Activated CD4-positive, alpha-beta T cell treated with anti-CD3 and anti-CD28 coated beads, Interleukin-2, amount 10 ng/mL, durations not matched to agents 7 days and 5 days (primary cell): ENCODE measurements at regions not wholly inside any gene's neighbourhood (a gene's known extent, or its start where the extent isn't known, plus 50 kb on each side); places are given as distances from the start of the nearest gene placed in this dataset.
"Not testable (repeated sequence)": the region's sequence is repeated elsewhere in the genome, so short reads cannot be mapped to it uniquely, and the experiment has no call there.

Source experiments
- CTCF ChIA-PET: fragments of 350-600 bp; sonication (Branson Sonifier 250); formaldehyde crosslinking; loops from one replicate; lab custom pipeline; 2021; ENCODE audit warnings: antibody characterized with exemption; lab: Charles Lee
- POLR2A ChIA-PET: fragments of 350-600 bp; sonication (Branson Sonifier 250); formaldehyde crosslinking; loops from one replicate; lab custom pipeline; 2021; ENCODE audit warnings: antibody characterized with exemption; lab: Charles Lee
- DNase-seq: peaks from one replicate; pipeline ENCODE4 v3.0.0-alpha.2; 2020
- H3K27ac Mint-ChIP-seq: one replicate; pipeline ENCODE4 v1.8.0; 2021; ENCODE audit warnings: mild to moderate bottlenecking, moderate library complexity, mixed read lengths
- H3K27me3 Mint-ChIP-seq: one replicate; pipeline ENCODE4 v1.8.0; 2021; ENCODE audit warnings: mixed read lengths
- H3K36me3 Mint-ChIP-seq: one replicate; pipeline ENCODE4 v1.8.0; 2021; ENCODE audit warnings: low read depth, mixed read lengths
- H3K4me1 Mint-ChIP-seq: one replicate; pipeline ENCODE4 v1.8.0; 2021; ENCODE audit warnings: mixed read lengths
- H3K4me3 Mint-ChIP-seq: one replicate; pipeline ENCODE4 v1.8.0; 2021; ENCODE audit warnings: mild to moderate bottlenecking, moderate library complexity, mixed read lengths
- H3K9me3 Mint-ChIP-seq: one replicate; pipeline ENCODE4 v1.8.0; 2021; ENCODE audit warnings: mixed read lengths

- Mint-ChIP-seq H3K4me1 (peaks cover 3% of the 10 kb centered on the region), H3K27ac (no peak overlapping the region), H3K27me3 (peaks cover 23% of the 10 kb centered on the region), H3K9me3 (peaks cover 9% of the 10 kb centered on the region), H3K4me3 (no peak overlapping the region), H3K36me3 (no peaks in the 10 kb centered on the region)
- DNase-seq, result no peak
- POLR2A ChIA-PET, result no interaction called here
- CTCF ChIA-PET, result interaction anchor here (0.9 to 1.6 kb wide), 2 partner anchors 17 to 244 kb away, joined by 3 read pairs; no protein-coding TSS in a partner anchor
Measured at GRCh38 chr6:135665935-135666334, 168.4 kb upstream of the AHI1 start.

GRCh38 chr6:135667691-135668455 is 170.3 kb upstream of the AHI1 start:
- H3K4me1 Mint-ChIP-seq, result peaks cover 3% of the 10 kb centered on the region
- no peak overlapping the region for H3K27ac Mint-ChIP-seq
- peaks cover 10% of the 10 kb centered on the region for H3K9me3 Mint-ChIP-seq
- H3K4me3 Mint-ChIP-seq, result no peak overlapping the region
- CTCF ChIA-PET, result no interaction called here
- peaks cover 2% of the 10 kb centered on the region for H3K36me3 Mint-ChIP-seq
- POLR2A ChIA-PET, result no interaction called here
- H3K27me3 Mint-ChIP-seq, result peaks cover 16% of the 10 kb centered on the region
- DNase-seq, result no peak

GRCh38 chr6:135672256-135672655 is 174.7 kb upstream of the AHI1 start:
- H3K27me3 Mint-ChIP-seq, result peaks cover 3% of the 10 kb centered on the region
- H3K4me3 Mint-ChIP-seq, result no peak overlapping the region
- DNase-seq, result no peak
- ChIA-PET CTCF (interaction anchor here (1.7 to 3.5 kb wide), 2 partner anchors 136 to 554 kb away, joined by 4 to 10 read pairs; no protein-coding TSS in a partner anchor), POLR2A (no interaction called here)
- peaks cover 21% of the 10 kb centered on the region for H3K4me1 Mint-ChIP-seq
- H3K36me3 Mint-ChIP-seq, result peaks cover 2% of the 10 kb centered on the region
- peaks cover 2% of the 10 kb centered on the region for H3K9me3 Mint-ChIP-seq
- no peak overlapping the region for H3K27ac Mint-ChIP-seq

- no peak overlapping the region for H3K4me3 Mint-ChIP-seq
- ChIA-PET POLR2A (no interaction called here), CTCF (interaction anchor here (1.2 to 3.5 kb wide), 3 partner anchors 138 to 553 kb away, joined by 3 to 10 read pairs (median 6); no protein-coding TSS in a partner anchor)
- DNase-seq, result no peak
- no peaks in the 10 kb centered on the region for H3K27me3 Mint-ChIP-seq
- no peak overlapping the region for H3K27ac Mint-ChIP-seq
- peaks cover 2% of the 10 kb centered on the region for H3K9me3 Mint-ChIP-seq
- H3K4me1 Mint-ChIP-seq, result peaks cover 18% of the 10 kb centered on the region
- peaks cover 2% of the 10 kb centered on the region for H3K36me3 Mint-ChIP-seq
Measured at GRCh38 chr6:135673501-135674309, 176.2 kb upstream of the AHI1 start.

- Mint-ChIP-seq H3K9me3 (peaks cover 2% of the 10 kb centered on the region), H3K4me3 (no peak overlapping the region), H3K27ac (no peak overlapping the region), H3K27me3 (no peaks in the 10 kb centered on the region), H3K4me1 (peaks cover 20% of the 10 kb centered on the region), H3K36me3 (peaks cover 2% of the 10 kb centered on the region)
- CTCF ChIA-PET, result interaction anchor here (1.0 to 3.5 kb wide), 3 partner anchors 139 to 551 kb away, joined by 3 to 10 read pairs (median 6); no protein-coding TSS in a partner anchor
- POLR2A ChIA-PET, result no interaction called here
- DNase-seq, result no peak
Measured at GRCh38 chr6:135675026-135675425, 176.5 kb upstream of the PDE7B start.

- Mint-ChIP-seq H3K27me3 (no peaks in the 10 kb centered on the region), H3K36me3 (peaks cover 2% of the 10 kb centered on the region), H3K4me3 (no peak overlapping the region), H3K4me1 (peaks cover 20% of the 10 kb centered on the region), H3K9me3 (peaks cover 2% of the 10 kb centered on the region), H3K27ac (peak overlapping the region; percentile 26)
- POLR2A ChIA-PET, result no interaction called here
- DNase-seq, result peak; percentile 58
- CTCF ChIA-PET, result interaction anchor here (1.0 to 3.5 kb wide), 2 partner anchors 234 to 551 kb away, joined by 3 to 10 read pairs; no protein-coding TSS in a partner anchor
Measured at GRCh38 chr6:135675862-135676261, 175.6 kb upstream of the PDE7B start.

- H3K36me3 Mint-ChIP-seq, result no peaks in the 10 kb centered on the region
- H3K9me3 Mint-ChIP-seq, result no peaks in the 10 kb centered on the region
- no peaks in the 10 kb centered on the region for H3K27me3 Mint-ChIP-seq
- CTCF ChIA-PET, result interaction anchor here (1.1 to 1.3 kb wide), 3 partner anchors 8 to 40 kb away, joined by 3 to 5 read pairs (median 4); no protein-coding TSS in a partner anchor
- peaks cover 3% of the 10 kb centered on the region for H3K4me1 Mint-ChIP-seq
- no peak overlapping the region for H3K4me3 Mint-ChIP-seq
- no peak overlapping the region for H3K27ac Mint-ChIP-seq
- DNase-seq, result no peak
- POLR2A ChIA-PET, result no interaction called here
Measured at GRCh38 chr6:135680964-135681913, 170.3 kb upstream of the PDE7B start.

GRCh38 chr6:135686784-135687301 is 164.7 kb upstream of the PDE7B start:
- Mint-ChIP-seq H3K4me1 (peaks cover 7% of the 10 kb centered on the region), H3K27ac (no peak overlapping the region), H3K9me3 (peaks cover 2% of the 10 kb centered on the region), H3K36me3 (peaks cover 3% of the 10 kb centered on the region), H3K27me3 (no peaks in the 10 kb centered on the region), H3K4me3 (no peak overlapping the region)
- POLR2A ChIA-PET, result no interaction called here
- no peak for DNase-seq
- CTCF ChIA-PET, result no interaction called here

- POLR2A ChIA-PET, H3K4me3 Mint-ChIP-seq, H3K4me1 Mint-ChIP-seq, H3K36me3 Mint-ChIP-seq, H3K9me3 Mint-ChIP-seq, H3K27ac Mint-ChIP-seq, H3K27me3 Mint-ChIP-seq, DNase-seq: not testable (repeated sequence)
- CTCF ChIA-PET, result interaction anchor here (0.7 kb wide), 1 partner anchor 70 kb away, joined by 3 read pairs; no protein-coding TSS in a partner anchor
Measured at GRCh38 chr6:135688476-135688875, 163.0 kb upstream of the PDE7B start.

GRCh38 chr6:135692426-135692825 is 159.1 kb upstream of the PDE7B start:
- H3K27me3 Mint-ChIP-seq, result no peaks in the 10 kb centered on the region
- no peak for DNase-seq
- no peak overlapping the region for H3K4me3 Mint-ChIP-seq
- H3K9me3 Mint-ChIP-seq, result peaks cover 2% of the 10 kb centered on the region
- CTCF ChIA-PET, result no interaction called here
- H3K36me3 Mint-ChIP-seq, result peaks cover 3% of the 10 kb centered on the region
- peaks cover 4% of the 10 kb centered on the region for H3K4me1 Mint-ChIP-seq
- POLR2A ChIA-PET, result no interaction called here
- no peak overlapping the region for H3K27ac Mint-ChIP-seq

- POLR2A ChIA-PET, result no interaction called here
- Mint-ChIP-seq H3K27ac (no peak overlapping the region), H3K4me3 (no peak overlapping the region), H3K9me3 (no peaks in the 10 kb centered on the region), H3K27me3 (no peaks in the 10 kb centered on the region), H3K4me1 (peaks cover 4% of the 10 kb centered on the region), H3K36me3 (peaks cover 1% of the 10 kb centered on the region)
- CTCF ChIA-PET, result interaction anchor here (0.7 kb wide), 1 partner anchor 446 kb away, joined by 4 read pairs; no protein-coding TSS in a partner anchor
- DNase-seq, result no peak
Measured at GRCh38 chr6:135693811-135694370, 157.6 kb upstream of the PDE7B start.
